ENCODE measurements at regions not wholly inside any gene's neighbourhood (a gene's known extent, or its start where the extent isn't known, plus 50 kb on each side); places are given as distances from the start of the nearest gene placed in this dataset.

DNA sequence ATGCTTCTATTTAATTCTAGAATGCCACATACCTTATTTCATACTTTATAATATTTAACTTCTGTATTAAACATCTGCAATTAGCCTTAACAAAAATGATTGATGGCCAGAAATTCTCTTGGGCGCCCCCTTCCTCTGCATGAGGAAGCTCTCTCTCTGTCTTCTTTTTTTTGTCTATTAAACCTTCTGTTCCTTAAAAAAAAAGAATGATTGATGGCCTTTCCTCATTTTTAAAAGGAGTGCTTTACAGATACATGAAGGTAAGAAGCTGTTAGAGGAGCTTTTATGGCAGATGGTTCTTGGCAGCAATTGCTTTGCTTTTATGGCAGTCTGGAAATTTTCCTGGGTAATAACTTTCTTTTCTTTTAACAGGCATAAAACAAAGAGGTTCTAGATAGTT, 526.9 kb downstream of the SLC4A3 start:
- H3K4me2 ChIP-seq (ENCODE audit: insufficient read depth, insufficient read length, low read length), result no peak overlapping the region
- WGBS (ENCODE audit: extremely low coverage, insufficient read length, low lambda C conversion rate), result no CpG with 5 or more reads among the region's 1 CpG
- H3K9me3 ChIP-seq (ENCODE audit: control insufficient read depth, low read depth, low read length), result no peaks in the 10 kb centered on the region
- H3K4ac ChIP-seq (ENCODE audit: low read depth, low read length), result no peak overlapping the region
- H4K8ac ChIP-seq (replicated peaks; ENCODE audit: insufficient read length, low read depth, low read length), result no peak overlapping the region
- no peaks in the 10 kb centered on the region for H3K4me1 ChIP-seq (ENCODE audit: insufficient read depth, low read length)
- Mint-ChIP-seq H3K4me1 (peaks cover 7 to 9% of the 10 kb centered on the region in 2 experiments; a peak in 3 of 4 replicates), H3K4me3 (no peak overlapping the region), H3K36me3 (ENCODE audit: insufficient read depth in 1 of 3, low read depth in 3 of 3) (no peaks in the 10 kb centered on the region), H3K27ac (no peak overlapping the region), H3K27me3 (ENCODE audit: low read depth) (no peaks in the 10 kb centered on the region), H3K9me3 (no peaks in the 10 kb centered on the region)
- no peak overlapping the region for H2BK20ac ChIP-seq (ENCODE audit: low read depth, low read length, poor library complexity, severe bottlenecking)
- no peaks in the 10 kb centered on the region for H3K79me1 ChIP-seq (ENCODE audit: insufficient read depth, low read depth, low read length, poor library complexity, severe bottlenecking)
- H3K23me2 ChIP-seq (ENCODE audit: insufficient read length, low read depth, low read length, poor library complexity, severe bottlenecking), result no peaks in the 10 kb centered on the region
- H3K9ac ChIP-seq (ENCODE audit: extremely low read depth, insufficient read length, low read length), result no peak overlapping the region
- H3K27me3 ChIP-seq (ENCODE audit: insufficient read depth, low read length), result no peaks in the 10 kb centered on the region
- no peak for DNase-seq
- H3K56ac ChIP-seq (ENCODE audit: insufficient read length, low read depth, low read length), result no peak overlapping the region
- no peak overlapping the region for H2BK120ac ChIP-seq (ENCODE audit: low read depth, low read length, poor library complexity, severe bottlenecking)
- H4K5ac ChIP-seq (ENCODE audit: insufficient read length, low read depth, low read length), result no peak overlapping the region
- no peak overlapping the region for H3K14ac ChIP-seq (ENCODE audit: insufficient read depth, low read length)
- TF ChIP-seq, protein P1, sequence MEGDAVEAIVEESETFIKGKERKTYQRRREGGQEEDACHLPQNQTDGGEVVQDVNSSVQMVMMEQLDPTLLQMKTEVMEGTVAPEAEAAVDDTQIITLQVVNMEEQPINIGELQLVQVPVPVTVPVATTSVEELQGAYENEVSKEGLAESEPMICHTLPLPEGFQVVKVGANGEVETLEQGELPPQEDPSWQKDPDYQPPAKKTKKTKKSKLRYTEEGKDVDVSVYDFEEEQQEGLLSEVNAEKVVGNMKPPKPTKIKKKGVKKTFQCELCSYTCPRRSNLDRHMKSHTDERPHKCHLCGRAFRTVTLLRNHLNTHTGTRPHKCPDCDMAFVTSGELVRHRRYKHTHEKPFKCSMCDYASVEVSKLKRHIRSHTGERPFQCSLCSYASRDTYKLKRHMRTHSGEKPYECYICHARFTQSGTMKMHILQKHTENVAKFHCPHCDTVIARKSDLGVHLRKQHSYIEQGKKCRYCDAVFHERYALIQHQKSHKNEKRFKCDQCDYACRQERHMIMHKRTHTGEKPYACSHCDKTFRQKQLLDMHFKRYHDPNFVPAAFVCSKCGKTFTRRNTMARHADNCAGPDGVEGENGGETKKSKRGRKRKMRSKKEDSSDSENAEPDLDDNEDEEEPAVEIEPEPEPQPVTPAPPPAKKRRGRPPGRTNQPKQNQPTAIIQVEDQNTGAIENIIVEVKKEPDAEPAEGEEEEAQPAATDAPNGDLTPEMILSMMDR (conservative IDR thresholded peaks at IDR 0.05), result peak; percentile 63
- H2BK12ac ChIP-seq (ENCODE audit: insufficient read length, low read depth, low read length), result no peak overlapping the region
- no peak overlapping the region for H3K27ac ChIP-seq (ENCODE audit: insufficient read length, low read depth, low read length)
- H2BK5ac ChIP-seq (ENCODE audit: insufficient read length, low read length), result no peak overlapping the region
- no peak overlapping the region for H3K18ac ChIP-seq (ENCODE audit: insufficient read length, low read depth, low read length)
- no peak overlapping the region for H3K23ac ChIP-seq (ENCODE audit: insufficient read length, low read depth, low read length)
- H3K79me2 ChIP-seq (ENCODE audit: insufficient read depth, low read length), result no peaks in the 10 kb centered on the region
- H3T11ph ChIP-seq (ENCODE audit: low read length), result no peak overlapping the region
- H4K20me1 ChIP-seq (ENCODE audit: control insufficient read depth, insufficient read depth, insufficient read length), result no peaks in the 10 kb centered on the region
- no peak overlapping the region for H2AFZ ChIP-seq (ENCODE audit: low read length)
- no peak overlapping the region for H2AK5ac ChIP-seq (ENCODE audit: insufficient read length, low read length)
- no peak overlapping the region for H4K91ac ChIP-seq (ENCODE audit: insufficient read length, low read depth, low read length)
- no peak overlapping the region for H2BK15ac ChIP-seq (ENCODE audit: low read depth, low read length)
